ACC112 (cell line): ENCODE measurements at regions not wholly inside any gene's neighbourhood (a gene's known extent, or its start where the extent isn't known, plus 50 kb on each side); places are given as distances from the start of the nearest gene placed in this dataset.
"Not testable (repeated sequence)": the region's sequence is repeated elsewhere in the genome, so short reads cannot be mapped to it uniquely, and the experiment has no call there.

Experiments used
- H2AFZ ChIP-seq: fragments of 200-600 bp; sonication (generic); one replicate; pipeline ENCODE4 v1.6.0; 2017; ENCODE audit warnings: antibody characterized with exemption, low read length; ENCODE audit not compliant: unreplicated experiment
- H3K27ac ChIP-seq: fragments of 200-600 bp; sonication (generic); 2 replicates; pipeline ENCODE4 v1.5.1; 2014; ENCODE audit warnings: low read depth, mild to moderate bottlenecking, antibody characterized with exemption, low read length, moderate library complexity
- H3K27me3 ChIP-seq: fragments of 200-600 bp; sonication (generic); 2 replicates; pipeline ENCODE4 v1.6.1; 2014; ENCODE audit warnings: mild to moderate bottlenecking, antibody characterized with exemption, low read length, moderate library complexity, mixed read lengths; ENCODE audit not compliant: insufficient read depth
- H3K36me3 ChIP-seq: fragments of 200-600 bp; sonication (generic); 2 replicates; pipeline ENCODE4 v1.6.1; 2016; ENCODE audit warnings: mild to moderate bottlenecking, antibody characterized with exemption, low read length, moderate library complexity, mixed read lengths; ENCODE audit not compliant: insufficient read depth
- H3K4me1 ChIP-seq: fragments of 200-600 bp; sonication (generic); one replicate; pipeline ENCODE4 v1.6.1; 2016; ENCODE audit warnings: low read length, mixed read lengths; ENCODE audit not compliant: insufficient read depth, unreplicated experiment, control insufficient read depth
- H3K4me3 ChIP-seq: fragments of 200-600 bp; sonication (generic); 2 replicates; pipeline ENCODE4 v1.5.1; 2014; ENCODE audit warnings: mild to moderate bottlenecking, low read depth, low read length
- H3K79me2 ChIP-seq: fragments of 200-600 bp; sonication (generic); one replicate; pipeline ENCODE4 v1.6.0; 2016; ENCODE audit warnings: low read length; ENCODE audit not compliant: control insufficient read depth, unreplicated experiment, insufficient read depth

DNA sequence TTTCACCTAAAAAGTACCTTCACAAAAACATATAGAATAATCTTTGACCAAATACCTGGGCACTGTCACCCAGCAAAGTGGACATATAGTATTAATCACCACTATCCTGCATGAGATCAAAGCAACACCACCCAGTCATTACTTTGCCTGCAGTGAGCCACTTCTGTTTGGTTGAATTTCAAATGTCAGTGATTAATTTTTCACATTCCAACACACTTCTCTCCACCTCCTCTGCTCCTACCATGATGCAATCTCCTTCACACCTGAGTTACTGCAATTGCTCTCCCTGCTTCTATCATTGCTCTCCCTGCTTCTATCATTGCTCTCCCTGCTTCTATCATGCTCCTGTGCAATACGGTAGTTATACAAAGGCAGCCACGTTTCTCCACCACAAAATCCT, 106.1 kb upstream of the NETO1 start:
- no peaks in the 10 kb centered on the region for H3K27me3 ChIP-seq
- no peaks in the 10 kb centered on the region for H3K36me3 ChIP-seq
- H3K79me2 ChIP-seq, result no peaks in the 10 kb centered on the region
- no peak overlapping the region for H3K4me3 ChIP-seq
- no peaks in the 10 kb centered on the region for H3K4me1 ChIP-seq
- no peak overlapping the region for H3K27ac ChIP-seq
- H2AFZ ChIP-seq, result no peak overlapping the region

GRCh38 chr18:72965616-72966015, 97.8 kb upstream of the NETO1 start:
- Histone ChIP-seq H3K79me2 (no peaks in the 10 kb centered on the region), H3K4me1 (no peaks in the 10 kb centered on the region), H3K27me3 (no peaks in the 10 kb centered on the region), H3K27ac (no peak overlapping the region), H2AFZ (no peak overlapping the region), H3K36me3 (no peaks in the 10 kb centered on the region), H3K4me3 (no peak overlapping the region)

GRCh38 chr18:72958195-72958594, 90.4 kb upstream of the NETO1 start:
- H2AFZ ChIP-seq, H3K79me2 ChIP-seq, H3K4me3 ChIP-seq, H3K36me3 ChIP-seq, H3K27me3 ChIP-seq, H3K27ac ChIP-seq, H3K4me1 ChIP-seq: not testable (repeated sequence)

- H3K4me1 ChIP-seq, result no peaks in the 10 kb centered on the region
- H3K27ac ChIP-seq, result no peak overlapping the region
- H3K27me3 ChIP-seq, result no peaks in the 10 kb centered on the region
- no peak overlapping the region for H2AFZ ChIP-seq
- H3K36me3 ChIP-seq, result no peaks in the 10 kb centered on the region
- no peaks in the 10 kb centered on the region for H3K79me2 ChIP-seq
- no peak overlapping the region for H3K4me3 ChIP-seq
These were observed 80.7 kb upstream of the NETO1 start for GRCh38 chr18:72948439-72948838.

GRCh38 chr18:72942766-72943165, 75.0 kb upstream of the NETO1 start:
- Histone ChIP-seq H3K79me2 (no peaks in the 10 kb centered on the region), H2AFZ (no peak overlapping the region), H3K4me1 (no peaks in the 10 kb centered on the region), H3K27me3 (no peaks in the 10 kb centered on the region), H3K4me3 (no peak overlapping the region), H3K36me3 (no peaks in the 10 kb centered on the region), H3K27ac (no peak overlapping the region)

GRCh38 chr18:72940986-72941385, 73.2 kb upstream of the NETO1 start:
- Histone ChIP-seq H3K36me3 (no peaks in the 10 kb centered on the region), H3K27me3 (no peaks in the 10 kb centered on the region), H3K79me2 (no peaks in the 10 kb centered on the region), H3K4me1 (no peaks in the 10 kb centered on the region), H3K27ac (no peak overlapping the region), H2AFZ (no peak overlapping the region), H3K4me3 (no peak overlapping the region)

DNA sequence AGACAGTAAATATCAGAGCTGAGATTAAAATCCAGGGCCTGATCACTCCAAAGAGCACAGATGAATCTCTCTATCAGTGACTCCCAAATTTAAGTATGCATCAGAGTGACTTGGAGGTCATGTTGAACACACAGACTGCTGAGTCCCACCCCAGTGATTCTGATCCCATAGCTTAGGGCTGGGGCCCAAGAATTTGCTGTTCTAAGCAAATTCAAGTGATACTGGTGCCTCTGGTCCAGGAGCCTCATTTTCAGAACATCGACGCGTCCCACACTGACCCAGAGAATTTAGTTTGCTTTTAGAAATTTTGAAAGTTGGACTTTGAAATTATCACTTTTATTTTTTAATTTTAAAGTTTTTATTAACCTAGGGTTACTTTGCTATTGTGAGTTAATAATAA, 72.7 kb upstream of the NETO1 start:
- Histone ChIP-seq H3K4me1 (no peaks in the 10 kb centered on the region), H3K79me2 (no peaks in the 10 kb centered on the region), H2AFZ (no peak overlapping the region), H3K27me3 (no peaks in the 10 kb centered on the region), H3K27ac (no peak overlapping the region), H3K4me3 (no peak overlapping the region), H3K36me3 (no peaks in the 10 kb centered on the region)

DNA sequence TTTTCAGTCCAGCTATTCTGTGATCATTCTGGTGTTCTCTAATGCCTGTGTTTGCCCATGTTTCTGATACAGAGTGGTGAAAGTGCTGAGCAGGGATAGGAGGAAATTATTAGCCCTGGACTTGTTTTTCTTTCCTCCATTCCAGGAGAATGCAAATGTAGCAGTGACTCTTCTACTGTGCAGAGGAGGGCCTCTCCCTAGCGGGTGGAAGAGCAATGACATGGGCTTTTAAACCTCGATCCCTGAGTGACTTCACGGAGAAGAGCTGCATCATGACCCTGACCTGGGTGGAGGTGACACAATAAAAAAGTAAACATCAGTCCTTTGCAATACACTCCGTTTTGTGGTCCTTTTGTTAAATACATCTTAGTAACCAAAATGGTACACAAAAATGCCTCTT, 68.0 kb upstream of the NETO1 start:
- Histone ChIP-seq H3K4me1 (no peaks in the 10 kb centered on the region), H2AFZ (no peak overlapping the region), H3K36me3 (no peaks in the 10 kb centered on the region), H3K4me3 (no peak overlapping the region), H3K27ac (no peak overlapping the region), H3K79me2 (no peaks in the 10 kb centered on the region), H3K27me3 (no peaks in the 10 kb centered on the region)

- Histone ChIP-seq H3K27me3 (peaks cover 2% of the 10 kb centered on the region; the same call in 1 of the 2 replicates), H3K79me2 (no peaks in the 10 kb centered on the region), H3K36me3 (no peaks in the 10 kb centered on the region), H3K4me3 (no peak overlapping the region), H3K4me1 (no peaks in the 10 kb centered on the region), H2AFZ (no peak overlapping the region), H3K27ac (no peak overlapping the region)
These were observed 55.1 kb upstream of the NETO1 start for GRCh38 chr18:72922895-72923294.
